Body of pancreas (tissue), 4 donors: ENCODE measurements at regions not wholly inside any gene's neighbourhood (a gene's known extent, or its start where the extent isn't known, plus 50 kb on each side); places are given as distances from the start of the nearest gene placed in this dataset.

Experiments
- ATAC-seq: fragments of 150-250 bp; one replicate; pipeline ENCODE4 v1.9.1; 2016
- DNase-seq, 4 donors: peaks; one replicate each; pipeline ENCODE4 v3.0.0-alpha.2; 2019
- H3K27ac ChIP-seq, 4 donors: fragments of 200-600 bp; sonication (generic); 1 replicate in 3 of 4; 2 replicates in 1 of 4; pipeline versions ENCODE4 v1.5.1 to v1.6.1; 2016 to 2019; ENCODE audit warnings: mild to moderate bottlenecking in 1 of 4, mixed read lengths in 1 of 4, moderate library complexity in 1 of 4
- H3K27me3 ChIP-seq, 2 donors: fragments of 200-600 bp; sonication (generic); one replicate each; pipeline ENCODE4 v1.6.0; 2016; ENCODE audit warnings: mild to moderate bottlenecking in 1 of 2
- H3K36me3 ChIP-seq, 2 donors: fragments of 200-600 bp; sonication (generic); replicated peaks in 1 of 2; 2 replicates each; pipeline ENCODE4 v1.5.1; 2016; ENCODE audit warnings: low read depth in 2 of 2; ENCODE audit not compliant: insufficient read depth in 1 of 2
- H3K4me1 ChIP-seq: fragments of 200-600 bp; sonication (generic); one replicate; pipeline ENCODE4 v1.6.0; 2016
- H3K4me3 ChIP-seq, 2 donors: fragments of 200-600 bp; sonication (generic); 1 replicate in 1 of 2; 2 replicates in 1 of 2; pipeline ENCODE4 v1.5.1; 2016 to 2019
- H3K9me3 ChIP-seq, 3 donors: fragments of 200-600 bp; sonication (generic); 1 replicate in 2 of 3; 2 replicates in 1 of 3; pipeline ENCODE4 v1.5.1; 2016
- POLR2A ChIP-seq, 3 donors: fragments of 450-650 bp; IDR thresholded peaks; one replicate each; pipeline ENCODE4 v1.6.1; 2016; ENCODE audit warnings: antibody characterized with exemption in 3 of 3, mild to moderate bottlenecking in 2 of 3
- WGBS, 2 donors: methylation state at CpG; one replicate each; pipeline ENCODE4 v1.1.5; 2017; 5-methylcytosine and 5-hydroxymethylcytosine counted together
- intact Hi-C: fragments of 100-400 bp; cut with DNase I; formaldehyde crosslinking; loops from one replicate; pipeline ENCODE4 v1.15.1; 2023
- TF ChIP-seq, protein P1 (sequence below), 7 experiments: fragments of 450-650 bp in 4 of 7; fragments of 200-600 bp in 3 of 7; sonication (generic) in 3 of 7; IDR thresholded peaks; one replicate each; pipeline ENCODE4 v1.5.1; 2016 to 2019; ENCODE audit warnings: antibody characterized with exemption in 7 of 7

DNA sequence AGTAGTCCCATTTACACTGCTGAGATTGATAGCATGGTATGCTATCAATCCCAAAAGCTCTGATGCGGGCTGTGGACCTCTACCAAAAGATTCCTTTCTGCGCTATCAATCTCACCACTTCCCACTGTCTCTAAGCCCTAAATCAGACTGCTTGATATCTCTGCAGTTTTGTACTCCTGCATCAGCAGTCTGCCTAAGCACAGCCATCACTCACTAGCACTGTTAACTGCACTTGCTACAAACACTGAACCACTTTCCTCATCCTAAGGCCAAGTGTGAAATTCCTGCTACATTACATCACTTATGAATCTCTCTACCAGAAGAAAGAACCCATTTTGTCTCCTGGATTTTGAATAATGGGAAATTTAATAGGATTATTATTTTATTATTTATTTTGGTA, 237.0 kb downstream of the HNMT start:
- WGBS, 2 donors = 94 to 97% methylated on average over 2 of the region's 2 CpGs

DNA sequence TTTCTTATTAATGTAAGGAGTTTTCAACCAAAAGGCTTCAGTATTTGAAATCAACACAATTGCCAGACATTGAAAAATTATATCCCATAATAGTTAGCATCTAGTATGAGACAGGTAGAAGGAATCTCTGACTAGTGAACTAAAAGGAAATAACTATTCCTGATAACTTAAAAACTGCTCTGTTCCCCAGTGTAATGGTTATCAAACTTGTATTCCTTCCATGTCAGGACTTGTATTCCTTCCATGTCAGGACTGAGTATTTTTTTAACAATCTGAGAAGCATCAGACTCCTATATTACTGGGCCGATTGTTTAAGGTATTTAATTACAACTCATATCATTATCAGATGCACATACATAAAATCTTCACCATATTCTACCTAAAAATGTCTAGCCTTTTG, 238.5 kb downstream of the HNMT start:
- Histone ChIP-seq H3K27me3 (no peaks in the 10 kb centered on the region), H3K27ac (no peak overlapping the region), H3K4me1 (no peaks in the 10 kb centered on the region), H3K9me3 (no peaks in the 10 kb centered on the region), H3K4me3 (no peak overlapping the region), H3K36me3 (no peaks in the 10 kb centered on the region)
- ATAC-seq (no peak), DNase-seq (no peak)
- WGBS, 2 donors = 77 to 91% methylated on average over 1 of the region's 1 CpG
- TF ChIP-seq, protein P1, sequence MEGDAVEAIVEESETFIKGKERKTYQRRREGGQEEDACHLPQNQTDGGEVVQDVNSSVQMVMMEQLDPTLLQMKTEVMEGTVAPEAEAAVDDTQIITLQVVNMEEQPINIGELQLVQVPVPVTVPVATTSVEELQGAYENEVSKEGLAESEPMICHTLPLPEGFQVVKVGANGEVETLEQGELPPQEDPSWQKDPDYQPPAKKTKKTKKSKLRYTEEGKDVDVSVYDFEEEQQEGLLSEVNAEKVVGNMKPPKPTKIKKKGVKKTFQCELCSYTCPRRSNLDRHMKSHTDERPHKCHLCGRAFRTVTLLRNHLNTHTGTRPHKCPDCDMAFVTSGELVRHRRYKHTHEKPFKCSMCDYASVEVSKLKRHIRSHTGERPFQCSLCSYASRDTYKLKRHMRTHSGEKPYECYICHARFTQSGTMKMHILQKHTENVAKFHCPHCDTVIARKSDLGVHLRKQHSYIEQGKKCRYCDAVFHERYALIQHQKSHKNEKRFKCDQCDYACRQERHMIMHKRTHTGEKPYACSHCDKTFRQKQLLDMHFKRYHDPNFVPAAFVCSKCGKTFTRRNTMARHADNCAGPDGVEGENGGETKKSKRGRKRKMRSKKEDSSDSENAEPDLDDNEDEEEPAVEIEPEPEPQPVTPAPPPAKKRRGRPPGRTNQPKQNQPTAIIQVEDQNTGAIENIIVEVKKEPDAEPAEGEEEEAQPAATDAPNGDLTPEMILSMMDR (IDR thresholded peaks at IDR 0.05) = no peak
- TF ChIP-seq POLR2A (IDR thresholded peaks at IDR 0.05) = no peak
- intact Hi-C loops = no loop called here

More for the DNA sequence above, 237.0 kb downstream of the HNMT start:
- intact Hi-C loops = no loop called here
- TF ChIP-seq POLR2A (IDR thresholded peaks at IDR 0.05) = no peak
- TF ChIP-seq, protein P1 (IDR thresholded peaks at IDR 0.05) = no peak
- H3K4me1 ChIP-seq = no peaks in the 10 kb centered on the region
- no peaks in the 10 kb centered on the region for H3K9me3 ChIP-seq
- H3K27ac ChIP-seq = no peak overlapping the region
- ATAC-seq (no peak), DNase-seq (no peak)
- no peaks in the 10 kb centered on the region for H3K36me3 ChIP-seq
- no peak overlapping the region for H3K4me3 ChIP-seq
- H3K27me3 ChIP-seq = no peaks in the 10 kb centered on the region

DNA sequence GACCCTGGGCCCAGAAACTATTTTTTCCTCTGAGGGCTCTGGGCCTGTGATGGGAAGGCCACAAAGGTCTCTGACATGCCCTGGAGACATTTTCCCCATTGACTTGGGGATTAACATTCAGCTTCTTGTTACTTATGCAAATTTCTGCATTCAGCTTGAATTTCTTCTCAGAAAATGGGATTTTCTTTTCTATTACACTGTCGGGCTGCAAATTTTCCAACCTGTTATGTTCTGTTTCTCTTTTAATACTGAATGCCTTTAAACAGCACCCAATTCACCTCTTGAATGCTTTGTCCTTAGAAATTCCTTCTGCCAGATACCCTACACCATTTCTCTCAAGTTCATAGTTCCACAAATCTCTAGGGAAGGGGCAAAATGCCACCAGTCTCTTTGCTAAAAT, 241.0 kb downstream of the HNMT start:
- no peaks in the 10 kb centered on the region for H3K4me1 ChIP-seq
- H3K4me3 ChIP-seq = no peak overlapping the region
- intact Hi-C loops = no loop called here
- TF ChIP-seq, protein P1 (IDR thresholded peaks at IDR 0.05) = no peak
- TF ChIP-seq POLR2A (IDR thresholded peaks at IDR 0.05) = no peak
- no peak overlapping the region for H3K27ac ChIP-seq
- no peak for ATAC-seq
- 92 to 97% methylated on average over 1 of the region's 1 CpG for WGBS, 2 donors
- no peak for DNase-seq
- H3K9me3 ChIP-seq = no peaks in the 10 kb centered on the region
- no peaks in the 10 kb centered on the region for H3K27me3 ChIP-seq
- no peaks in the 10 kb centered on the region for H3K36me3 ChIP-seq

DNA sequence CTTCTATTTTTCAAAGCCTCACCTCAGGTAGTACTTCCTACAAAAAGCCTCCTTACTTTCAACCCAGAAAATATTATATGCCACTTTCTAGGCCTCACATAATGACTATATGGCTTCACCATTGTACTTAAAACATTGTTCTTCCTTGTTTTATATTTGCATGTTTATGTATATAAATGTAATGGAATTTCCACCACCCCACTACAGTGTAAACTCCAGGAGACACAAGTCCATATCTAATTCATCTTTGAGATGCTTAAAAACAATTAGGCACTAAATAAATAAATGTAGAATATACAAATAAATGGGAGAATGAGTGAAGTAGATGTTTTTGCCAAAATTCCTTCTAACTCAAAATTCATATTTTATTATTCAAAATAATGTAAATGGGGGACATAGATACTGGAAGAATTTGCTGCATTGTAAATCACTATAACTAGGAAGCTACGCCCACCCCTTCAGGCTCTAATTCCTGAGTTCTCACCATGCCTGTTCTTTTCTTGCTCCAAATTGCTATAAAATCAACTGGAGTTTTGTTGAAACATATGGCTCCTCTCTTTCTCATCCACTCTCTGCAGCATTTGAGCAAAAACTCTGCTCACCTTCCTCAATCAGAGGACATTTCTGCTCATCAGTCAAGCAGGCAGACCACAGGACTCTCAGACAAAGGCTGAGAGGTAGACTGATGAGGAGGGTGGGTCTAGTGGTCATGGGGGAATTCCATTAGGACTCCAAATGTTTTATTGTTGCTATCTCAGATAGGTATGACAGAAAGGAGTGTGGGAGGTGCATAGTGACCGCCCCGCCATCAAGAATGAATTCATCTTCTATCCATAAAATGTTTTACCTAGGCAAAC, 243.0 kb downstream of the HNMT start:
- Histone ChIP-seq H3K9me3 (no peaks in the 10 kb centered on the region), H3K27ac (no peak overlapping the region), H3K4me3 (no peak overlapping the region), H3K27me3 (no peaks in the 10 kb centered on the region), H3K36me3 (no peaks in the 10 kb centered on the region), H3K4me1 (no peaks in the 10 kb centered on the region)
- 97% methylated on average over 3 of the region's 3 CpGs for WGBS, 2 donors
- no peak for TF ChIP-seq POLR2A (IDR thresholded peaks at IDR 0.05)
- TF ChIP-seq, protein P1 (IDR thresholded peaks at IDR 0.05) = no peak
- DNase-seq (no peak), ATAC-seq (no peak)
- intact Hi-C loops = no loop called here

DNA sequence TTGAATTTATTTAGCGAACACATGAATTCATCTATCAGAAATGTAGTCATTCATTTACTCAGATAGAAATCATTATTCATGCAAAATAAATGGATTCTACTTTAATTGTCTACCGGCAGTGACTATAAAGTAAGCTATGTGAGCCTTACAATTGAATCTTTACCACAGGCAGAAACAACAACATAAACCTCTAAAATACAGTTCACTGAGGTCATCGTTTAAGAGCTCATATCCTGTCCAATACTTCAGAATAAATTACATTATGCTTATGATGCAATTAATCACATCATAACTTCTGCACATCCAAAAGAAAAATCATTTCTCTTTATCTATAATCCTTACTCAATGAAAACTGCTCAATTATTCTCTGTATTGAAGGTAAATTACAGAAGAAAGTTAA, 244.7 kb downstream of the HNMT start:
- intact Hi-C loops = no loop called here
- Histone ChIP-seq H3K4me3 (no peak overlapping the region), H3K27ac (no peak overlapping the region), H3K4me1 (no peaks in the 10 kb centered on the region), H3K9me3 (no peaks in the 10 kb centered on the region), H3K27me3 (no peaks in the 10 kb centered on the region), H3K36me3 (no peaks in the 10 kb centered on the region)
- no peak for TF ChIP-seq POLR2A (IDR thresholded peaks at IDR 0.05)
- DNase-seq (no peak), ATAC-seq (no peak)
- 59 to 80% methylated on average over 3 of the region's 3 CpGs for WGBS, 2 donors
